ENCODE measurements at regions not wholly inside any gene's neighbourhood (a gene's known extent, or its start where the extent isn't known, plus 50 kb on each side); places are given as distances from the start of the nearest gene placed in this dataset.
"Not testable (repeated sequence)": the region's sequence is repeated elsewhere in the genome, so short reads cannot be mapped to it uniquely, and the experiment has no call there.

GRCh38 chr13:61531383-61532065 lies 115.9 kb upstream of the PCDH20 start:
- no peaks in the 10 kb centered on the region for H3K36me3 ChIP-seq (replicated peaks in 1 of 2)
- TF ChIP-seq POLR2A (IDR thresholded peaks at IDR 0.05): no peak
- TF ChIP-seq CTCF (IDR thresholded peaks at IDR 0.05): no peak
- H3K4me1 ChIP-seq (replicated peaks in 1 of 2): no peaks in the 10 kb centered on the region
- no peaks in the 10 kb centered on the region for H3K27me3 ChIP-seq
- DNase-seq: no peak
- H3K4me3 ChIP-seq: no peak overlapping the region
- 50 to 67% (median 62%) methylated on average over 10 of the region's 10 CpGs for WGBS, 4 donors
- no peaks in the 10 kb centered on the region for H3K9me3 ChIP-seq (replicated peaks in 1 of 3)
- H3K27ac ChIP-seq: no peak overlapping the region
- intact Hi-C loops (cut with DNase I): no loop called here

DNA sequence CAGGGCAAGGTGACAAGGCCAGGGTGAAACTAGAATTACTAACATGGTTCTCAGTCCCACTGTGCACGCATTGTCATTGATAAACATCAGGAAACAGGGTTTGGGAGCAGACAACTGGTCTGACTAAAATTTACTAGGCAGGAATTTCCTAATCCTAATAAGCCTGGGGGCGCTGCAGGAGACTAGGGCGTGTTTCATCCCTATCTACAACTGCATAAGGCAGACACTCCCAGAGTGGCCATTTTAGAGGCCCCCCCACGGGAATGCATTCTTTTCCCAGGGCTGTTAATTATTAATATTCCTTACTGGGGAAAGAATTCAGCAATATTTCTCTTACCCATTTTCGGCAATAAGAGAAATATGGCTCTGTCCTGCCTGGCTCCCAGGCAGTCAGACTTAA lies 103.6 kb upstream of the PCDH20 start:
- 68 to 82% (median 70%) methylated on average over 5 of the region's 5 CpGs for WGBS, 4 donors
- H3K27me3 ChIP-seq; DNase-seq; H3K4me3 ChIP-seq; H3K4me1 ChIP-seq (replicated peaks in 1 of 2); H3K27ac ChIP-seq; H3K36me3 ChIP-seq (replicated peaks in 1 of 2); H3K9me3 ChIP-seq (replicated peaks in 1 of 3); intact Hi-C loops (cut with DNase I): not testable (repeated sequence)

DNA sequence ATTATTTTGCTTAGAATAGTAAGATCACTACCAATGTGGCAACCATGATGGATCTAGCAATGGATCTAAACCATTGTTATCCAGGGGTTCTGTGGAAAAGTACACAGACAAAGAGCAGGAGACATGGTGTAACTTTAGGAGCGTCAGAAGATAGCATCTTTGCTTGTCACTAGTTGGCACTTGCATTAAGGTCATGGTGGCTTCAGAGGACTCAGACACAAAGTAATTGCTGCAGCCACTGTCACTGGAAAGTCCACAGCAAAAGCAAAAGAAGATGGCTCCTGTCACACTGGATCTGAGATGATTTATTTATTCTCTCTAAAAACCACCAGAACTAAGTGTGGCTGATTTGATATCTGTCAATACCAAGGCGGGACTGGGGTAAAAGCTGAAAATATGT lies 93.3 kb upstream of the PCDH20 start:
- no peaks in the 10 kb centered on the region for H3K9me3 ChIP-seq (replicated peaks in 1 of 3)
- WGBS, 4 donors: 62 to 79% (median 71%) methylated on average over 2 of the region's 2 CpGs
- no peaks in the 10 kb centered on the region for H3K27me3 ChIP-seq
- no peak for DNase-seq
- no peak overlapping the region for H3K4me3 ChIP-seq
- intact Hi-C loops (cut with DNase I): no loop called here
- H3K36me3 ChIP-seq (replicated peaks in 1 of 2): no peaks in the 10 kb centered on the region
- H3K27ac ChIP-seq: no peak overlapping the region
- TF ChIP-seq POLR2A (IDR thresholded peaks at IDR 0.05) (no peak), CTCF (IDR thresholded peaks at IDR 0.05) (no peak)
- no peaks in the 10 kb centered on the region for H3K4me1 ChIP-seq (replicated peaks in 1 of 2)

- Histone ChIP-seq H3K4me3 (no peak overlapping the region), H3K36me3 (replicated peaks in 1 of 2) (no peaks in the 10 kb centered on the region), H3K9me3 (replicated peaks in 1 of 3) (no peaks in the 10 kb centered on the region), H3K27ac (no peak overlapping the region), H3K4me1 (replicated peaks in 1 of 2) (no peaks in the 10 kb centered on the region), H3K27me3 (no peaks in the 10 kb centered on the region)
- TF ChIP-seq CTCF (IDR thresholded peaks at IDR 0.05) (no peak), POLR2A (IDR thresholded peaks at IDR 0.05) (no peak)
- intact Hi-C loops (cut with DNase I): no loop called here
- WGBS, 4 donors: 6 to 39% (median 15%) methylated on average over 1 of the region's 1 CpG
- DNase-seq: no peak
These were observed 84.5 kb upstream of the PCDH20 start for GRCh38 chr13:61500176-61500575.

GRCh38 chr13:61495648-61496047 lies 80.0 kb upstream of the PCDH20 start:
- H3K9me3 ChIP-seq (replicated peaks in 1 of 3): no peaks in the 10 kb centered on the region
- no peaks in the 10 kb centered on the region for H3K27me3 ChIP-seq
- intact Hi-C loops (cut with DNase I): no loop called here
- H3K4me3 ChIP-seq: no peak overlapping the region
- DNase-seq: no peak
- WGBS, 4 donors: 55 to 72% (median 62%) methylated on average over 2 of the region's 2 CpGs
- H3K4me1 ChIP-seq (replicated peaks in 1 of 2): no peaks in the 10 kb centered on the region
- H3K27ac ChIP-seq: no peak overlapping the region
- no peak for TF ChIP-seq POLR2A (IDR thresholded peaks at IDR 0.05)
- TF ChIP-seq CTCF (IDR thresholded peaks at IDR 0.05): no peak
- no peaks in the 10 kb centered on the region for H3K36me3 ChIP-seq (replicated peaks in 1 of 2)

DNA sequence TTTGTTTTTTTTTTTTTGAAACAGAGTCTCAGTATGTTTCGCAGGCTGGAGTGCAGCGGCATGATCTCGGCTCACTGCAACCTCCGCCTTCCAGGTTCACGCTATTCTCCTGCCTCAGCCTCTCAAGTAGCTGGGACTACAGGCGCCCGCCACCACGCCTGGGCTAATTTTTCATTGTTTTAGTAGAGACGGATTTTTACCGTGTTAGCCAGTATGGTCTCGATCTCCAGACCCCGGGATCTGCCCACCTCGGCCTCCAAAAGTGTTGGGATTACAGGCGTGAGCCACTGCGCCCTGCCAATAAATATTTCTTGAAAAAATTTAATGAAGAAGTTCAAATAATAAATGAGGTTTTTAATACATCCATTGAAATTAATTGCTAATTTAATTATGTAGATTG lies 77.9 kb upstream of the PCDH20 start:
- intact Hi-C loops (cut with DNase I); H3K27me3 ChIP-seq; H3K4me3 ChIP-seq; H3K27ac ChIP-seq; H3K9me3 ChIP-seq (replicated peaks in 1 of 3); H3K4me1 ChIP-seq (replicated peaks in 1 of 2); DNase-seq; H3K36me3 ChIP-seq (replicated peaks in 1 of 2): not testable (repeated sequence)
- 87 to 95% (median 92%) methylated on average over 15 of the region's 15 CpGs for WGBS, 4 donors
